ENCODE measurements at regions not wholly inside any gene's neighbourhood (a gene's known extent, or its start where the extent isn't known, plus 50 kb on each side); places are given as distances from the start of the nearest gene placed in this dataset.

- TF ChIP-seq ATF7-NPFF (CRISPR knock-in tag; IDR thresholded peaks at IDR 0.05; ENCODE audit: low read depth) (peak; percentile 90), SNAPC2 (CRISPR knock-in tag; IDR thresholded peaks at IDR 0.05) (no peak), ZNF280D (CRISPR knock-in tag; IDR thresholded peaks at IDR 0.05) (no peak), ZNF160 (CRISPR knock-in tag; IDR thresholded peaks at IDR 0.05) (no peak), ZNF235 (CRISPR knock-in tag; IDR thresholded peaks at IDR 0.05; ENCODE audit: borderline replicate concordance) (peak; percentile 40; the same call in 1 of the 2 replicates), LCORL (IDR thresholded peaks at IDR 0.05) (no peak), LCORL (CRISPR knock-in tag; IDR thresholded peaks at IDR 0.05) (peak; percentile 60), ZSCAN25 (CRISPR knock-in tag; IDR thresholded peaks at IDR 0.05) (peak; percentile 23; the same call in 1 of the 2 replicates), GPN1 (CRISPR knock-in tag; IDR thresholded peaks at IDR 0.05; ENCODE audit: borderline replicate concordance) (no peak), HBP1 (CRISPR knock-in tag; IDR thresholded peaks at IDR 0.05; ENCODE audit: low read depth) (no peak)
- TF ChIP-seq, protein P1, sequence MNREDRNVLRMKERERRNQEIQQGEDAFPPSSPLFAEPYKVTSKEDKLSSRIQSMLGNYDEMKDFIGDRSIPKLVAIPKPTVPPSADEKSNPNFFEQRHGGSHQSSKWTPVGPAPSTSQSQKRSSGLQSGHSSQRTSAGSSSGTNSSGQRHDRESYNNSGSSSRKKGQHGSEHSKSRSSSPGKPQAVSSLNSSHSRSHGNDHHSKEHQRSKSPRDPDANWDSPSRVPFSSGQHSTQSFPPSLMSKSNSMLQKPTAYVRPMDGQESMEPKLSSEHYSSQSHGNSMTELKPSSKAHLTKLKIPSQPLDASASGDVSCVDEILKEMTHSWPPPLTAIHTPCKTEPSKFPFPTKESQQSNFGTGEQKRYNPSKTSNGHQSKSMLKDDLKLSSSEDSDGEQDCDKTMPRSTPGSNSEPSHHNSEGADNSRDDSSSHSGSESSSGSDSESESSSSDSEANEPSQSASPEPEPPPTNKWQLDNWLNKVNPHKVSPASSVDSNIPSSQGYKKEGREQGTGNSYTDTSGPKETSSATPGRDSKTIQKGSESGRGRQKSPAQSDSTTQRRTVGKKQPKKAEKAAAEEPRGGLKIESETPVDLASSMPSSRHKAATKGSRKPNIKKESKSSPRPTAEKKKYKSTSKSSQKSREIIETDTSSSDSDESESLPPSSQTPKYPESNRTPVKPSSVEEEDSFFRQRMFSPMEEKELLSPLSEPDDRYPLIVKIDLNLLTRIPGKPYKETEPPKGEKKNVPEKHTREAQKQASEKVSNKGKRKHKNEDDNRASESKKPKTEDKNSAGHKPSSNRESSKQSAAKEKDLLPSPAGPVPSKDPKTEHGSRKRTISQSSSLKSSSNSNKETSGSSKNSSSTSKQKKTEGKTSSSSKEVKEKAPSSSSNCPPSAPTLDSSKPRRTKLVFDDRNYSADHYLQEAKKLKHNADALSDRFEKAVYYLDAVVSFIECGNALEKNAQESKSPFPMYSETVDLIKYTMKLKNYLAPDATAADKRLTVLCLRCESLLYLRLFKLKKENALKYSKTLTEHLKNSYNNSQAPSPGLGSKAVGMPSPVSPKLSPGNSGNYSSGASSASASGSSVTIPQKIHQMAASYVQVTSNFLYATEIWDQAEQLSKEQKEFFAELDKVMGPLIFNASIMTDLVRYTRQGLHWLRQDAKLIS (CRISPR knock-in tag; IDR thresholded peaks at IDR 0.05): no peak
- TF ChIP-seq, protein P2, sequence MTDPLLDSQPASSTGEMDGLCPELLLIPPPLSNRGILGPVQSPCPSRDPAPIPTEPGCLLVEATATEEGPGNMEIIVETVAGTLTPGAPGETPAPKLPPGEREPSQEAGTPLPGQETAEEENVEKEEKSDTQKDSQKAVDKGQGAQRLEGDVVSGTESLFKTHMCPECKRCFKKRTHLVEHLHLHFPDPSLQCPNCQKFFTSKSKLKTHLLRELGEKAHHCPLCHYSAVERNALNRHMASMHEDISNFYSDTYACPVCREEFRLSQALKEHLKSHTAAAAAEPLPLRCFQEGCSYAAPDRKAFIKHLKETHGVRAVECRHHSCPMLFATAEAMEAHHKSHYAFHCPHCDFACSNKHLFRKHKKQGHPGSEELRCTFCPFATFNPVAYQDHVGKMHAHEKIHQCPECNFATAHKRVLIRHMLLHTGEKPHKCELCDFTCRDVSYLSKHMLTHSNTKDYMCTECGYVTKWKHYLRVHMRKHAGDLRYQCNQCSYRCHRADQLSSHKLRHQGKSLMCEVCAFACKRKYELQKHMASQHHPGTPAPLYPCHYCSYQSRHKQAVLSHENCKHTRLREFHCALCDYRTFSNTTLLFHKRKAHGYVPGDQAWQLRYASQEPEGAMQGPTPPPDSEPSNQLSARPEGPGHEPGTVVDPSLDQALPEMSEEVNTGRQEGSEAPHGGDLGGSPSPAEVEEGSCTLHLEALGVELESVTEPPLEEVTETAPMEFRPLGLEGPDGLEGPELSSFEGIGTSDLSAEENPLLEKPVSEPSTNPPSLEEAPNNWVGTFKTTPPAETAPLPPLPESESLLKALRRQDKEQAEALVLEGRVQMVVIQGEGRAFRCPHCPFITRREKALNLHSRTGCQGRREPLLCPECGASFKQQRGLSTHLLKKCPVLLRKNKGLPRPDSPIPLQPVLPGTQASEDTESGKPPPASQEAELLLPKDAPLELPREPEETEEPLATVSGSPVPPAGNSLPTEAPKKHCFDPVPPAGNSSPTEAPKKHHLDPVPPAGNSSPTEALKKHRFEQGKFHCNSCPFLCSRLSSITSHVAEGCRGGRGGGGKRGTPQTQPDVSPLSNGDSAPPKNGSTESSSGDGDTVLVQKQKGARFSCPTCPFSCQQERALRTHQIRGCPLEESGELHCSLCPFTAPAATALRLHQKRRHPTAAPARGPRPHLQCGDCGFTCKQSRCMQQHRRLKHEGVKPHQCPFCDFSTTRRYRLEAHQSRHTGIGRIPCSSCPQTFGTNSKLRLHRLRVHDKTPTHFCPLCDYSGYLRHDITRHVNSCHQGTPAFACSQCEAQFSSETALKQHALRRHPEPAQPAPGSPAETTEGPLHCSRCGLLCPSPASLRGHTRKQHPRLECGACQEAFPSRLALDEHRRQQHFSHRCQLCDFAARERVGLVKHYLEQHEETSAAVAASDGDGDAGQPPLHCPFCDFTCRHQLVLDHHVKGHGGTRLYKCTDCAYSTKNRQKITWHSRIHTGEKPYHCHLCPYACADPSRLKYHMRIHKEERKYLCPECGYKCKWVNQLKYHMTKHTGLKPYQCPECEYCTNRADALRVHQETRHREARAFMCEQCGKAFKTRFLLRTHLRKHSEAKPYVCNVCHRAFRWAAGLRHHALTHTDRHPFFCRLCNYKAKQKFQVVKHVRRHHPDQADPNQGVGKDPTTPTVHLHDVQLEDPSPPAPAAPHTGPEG (CRISPR knock-in tag; IDR thresholded peaks at IDR 0.05): no peak
- TF ChIP-seq, protein P3, sequence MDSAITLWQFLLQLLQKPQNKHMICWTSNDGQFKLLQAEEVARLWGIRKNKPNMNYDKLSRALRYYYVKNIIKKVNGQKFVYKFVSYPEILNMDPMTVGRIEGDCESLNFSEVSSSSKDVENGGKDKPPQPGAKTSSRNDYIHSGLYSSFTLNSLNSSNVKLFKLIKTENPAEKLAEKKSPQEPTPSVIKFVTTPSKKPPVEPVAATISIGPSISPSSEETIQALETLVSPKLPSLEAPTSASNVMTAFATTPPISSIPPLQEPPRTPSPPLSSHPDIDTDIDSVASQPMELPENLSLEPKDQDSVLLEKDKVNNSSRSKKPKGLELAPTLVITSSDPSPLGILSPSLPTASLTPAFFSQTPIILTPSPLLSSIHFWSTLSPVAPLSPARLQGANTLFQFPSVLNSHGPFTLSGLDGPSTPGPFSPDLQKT (CRISPR knock-in tag; IDR thresholded peaks at IDR 0.05; ENCODE audit: borderline replicate concordance): no peak
Observed at GRCh38 chr2:64767670-64768468, 114.2 kb upstream of the SERTAD2 start (continued).

All from HepG2 (cell line).